ENCODE measurements at regions not wholly inside any gene's neighbourhood (a gene's known extent, or its start where the extent isn't known, plus 50 kb on each side); places are given as distances from the start of the nearest gene placed in this dataset.
A peak's percentile ranks its signal among the peaks of the same experiment; 100 is the strongest.
"Not testable (repeated sequence)": the region's sequence is repeated elsewhere in the genome, so short reads cannot be mapped to it uniquely, and the experiment has no call there.

DNA sequence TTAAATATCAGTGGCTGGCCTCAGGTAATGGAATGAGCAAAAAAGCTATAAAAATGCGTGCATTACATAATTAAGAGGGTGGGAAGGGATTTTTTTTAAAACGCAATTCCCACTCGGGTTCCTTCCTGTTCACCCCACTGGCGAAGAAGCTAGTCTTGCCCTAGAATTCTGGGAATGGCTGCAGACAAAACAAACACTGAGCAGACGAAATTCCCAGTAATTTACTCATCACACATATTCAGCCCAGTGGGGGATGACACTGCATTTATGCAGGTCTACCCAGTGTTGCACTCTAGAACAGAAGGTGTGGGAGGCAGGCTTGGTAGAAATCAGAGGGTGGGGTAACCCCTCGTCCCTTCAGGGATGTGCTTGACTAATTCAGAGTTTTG lies 2695.0 kb upstream of the DEFB115 start:
- no peak overlapping the region for H3K27ac ChIP-seq (ENCODE audit: low read depth in 1 of 2, low read length in 2 of 2)
- intact Hi-C loops (cut with DNase I): no loop called here
- DNase-seq (no peak), ATAC-seq (ENCODE audit: low FRiP score) (no peak)
- peaks cover 4% of the 10 kb centered on the region for H3K9me3 ChIP-seq (ENCODE audit: control insufficient read depth, low read length)
- H3K36me3 ChIP-seq (ENCODE audit: control insufficient read depth in 1 of 2, insufficient read depth in 2 of 2, low read length in 1 of 2): peaks cover 0 to 5% of the 10 kb centered on the region in 2 donors
- no peaks in the 10 kb centered on the region for H3K4me1 ChIP-seq (ENCODE audit: control insufficient read depth in 1 of 2, insufficient read depth in 2 of 2, low read length in 2 of 2)
- WGBS, 2 donors: 60 to 61% methylated on average over 6 of the region's 6 CpGs
- H3K4me3 ChIP-seq (ENCODE audit: low read length in 2 of 2): no peak overlapping the region
- H3K27me3 ChIP-seq (ENCODE audit: control insufficient read depth in 1 of 2, insufficient read depth in 2 of 2, low read length in 1 of 2): peaks cover 0 to 3% of the 10 kb centered on the region in 2 donors

DNA sequence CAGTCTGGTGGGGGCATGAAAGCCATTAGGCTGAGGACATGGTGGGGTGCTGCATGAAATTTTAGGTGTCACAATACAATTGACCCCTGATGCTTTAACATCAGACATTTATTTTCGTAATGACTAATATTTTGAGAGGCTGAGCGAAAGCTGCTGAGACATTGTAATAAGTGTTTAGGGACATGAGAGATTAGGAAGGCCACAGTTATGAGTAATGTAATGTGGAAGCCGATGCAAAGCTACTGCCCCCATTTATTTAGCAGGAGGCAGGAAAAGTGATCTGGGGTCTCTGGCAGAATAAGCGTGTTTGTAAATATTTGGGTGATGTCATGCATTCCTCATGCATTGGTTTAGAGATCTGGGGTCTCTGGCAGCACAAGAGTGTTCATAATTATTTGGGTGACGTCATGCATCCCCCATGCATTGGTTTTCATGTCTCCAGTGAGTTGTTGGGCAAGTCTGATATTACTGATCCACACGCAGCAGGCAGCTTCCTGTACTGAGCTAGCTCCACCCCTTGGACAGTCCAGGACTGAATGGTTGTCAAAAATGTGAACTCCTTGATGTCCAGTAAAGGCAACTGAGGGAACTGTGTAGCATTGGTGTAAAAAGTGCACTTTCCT lies 2694.5 kb upstream of the DEFB115 start:
- DNase-seq; H3K36me3 ChIP-seq (ENCODE audit: control insufficient read depth in 1 of 2, insufficient read depth in 2 of 2, low read length in 1 of 2); H3K4me3 ChIP-seq (ENCODE audit: low read length in 2 of 2); ATAC-seq (ENCODE audit: low FRiP score); H3K4me1 ChIP-seq (ENCODE audit: control insufficient read depth in 1 of 2, insufficient read depth in 2 of 2, low read length in 2 of 2); H3K27me3 ChIP-seq (ENCODE audit: control insufficient read depth in 1 of 2, insufficient read depth in 2 of 2, low read length in 1 of 2); intact Hi-C loops (cut with DNase I); H3K27ac ChIP-seq (ENCODE audit: low read depth in 1 of 2, low read length in 2 of 2); H3K9me3 ChIP-seq (ENCODE audit: control insufficient read depth, low read length): not testable (repeated sequence)
- 54 to 64% methylated on average over 6 of the region's 6 CpGs for WGBS, 2 donors

DNA sequence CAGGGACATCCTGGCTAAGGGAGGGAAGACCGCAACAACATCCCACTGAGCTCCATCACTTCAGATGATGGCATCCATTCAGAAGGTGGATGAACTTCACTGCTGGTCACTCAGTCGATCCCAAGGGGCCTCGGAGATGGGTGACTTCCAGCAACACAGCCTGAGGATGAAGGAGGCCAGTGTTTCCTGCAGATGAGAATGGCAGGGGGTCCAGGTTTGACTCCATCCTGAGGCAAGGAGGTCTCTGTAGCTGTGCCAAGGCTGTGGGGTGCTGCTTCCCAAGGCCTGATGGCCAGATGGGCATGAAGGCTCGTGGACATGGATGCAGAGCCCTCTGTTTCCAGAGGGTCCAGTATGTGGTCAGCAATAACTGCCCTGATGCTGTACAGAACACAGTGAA lies 2693.4 kb upstream of the DEFB115 start:
- H3K27me3 ChIP-seq (ENCODE audit: control insufficient read depth in 1 of 2, insufficient read depth in 2 of 2, low read length in 1 of 2); H3K9me3 ChIP-seq (ENCODE audit: control insufficient read depth, low read length); DNase-seq; H3K4me3 ChIP-seq (ENCODE audit: low read length in 2 of 2); H3K36me3 ChIP-seq (ENCODE audit: control insufficient read depth in 1 of 2, insufficient read depth in 2 of 2, low read length in 1 of 2); H3K4me1 ChIP-seq (ENCODE audit: control insufficient read depth in 1 of 2, insufficient read depth in 2 of 2, low read length in 2 of 2); H3K27ac ChIP-seq (ENCODE audit: low read depth in 1 of 2, low read length in 2 of 2); intact Hi-C loops (cut with DNase I): not testable (repeated sequence)
- peak; percentile 72 for ATAC-seq (ENCODE audit: low FRiP score)
- WGBS, 2 donors: 60 to 67% methylated on average over 4 of the region's 4 CpGs

DNA sequence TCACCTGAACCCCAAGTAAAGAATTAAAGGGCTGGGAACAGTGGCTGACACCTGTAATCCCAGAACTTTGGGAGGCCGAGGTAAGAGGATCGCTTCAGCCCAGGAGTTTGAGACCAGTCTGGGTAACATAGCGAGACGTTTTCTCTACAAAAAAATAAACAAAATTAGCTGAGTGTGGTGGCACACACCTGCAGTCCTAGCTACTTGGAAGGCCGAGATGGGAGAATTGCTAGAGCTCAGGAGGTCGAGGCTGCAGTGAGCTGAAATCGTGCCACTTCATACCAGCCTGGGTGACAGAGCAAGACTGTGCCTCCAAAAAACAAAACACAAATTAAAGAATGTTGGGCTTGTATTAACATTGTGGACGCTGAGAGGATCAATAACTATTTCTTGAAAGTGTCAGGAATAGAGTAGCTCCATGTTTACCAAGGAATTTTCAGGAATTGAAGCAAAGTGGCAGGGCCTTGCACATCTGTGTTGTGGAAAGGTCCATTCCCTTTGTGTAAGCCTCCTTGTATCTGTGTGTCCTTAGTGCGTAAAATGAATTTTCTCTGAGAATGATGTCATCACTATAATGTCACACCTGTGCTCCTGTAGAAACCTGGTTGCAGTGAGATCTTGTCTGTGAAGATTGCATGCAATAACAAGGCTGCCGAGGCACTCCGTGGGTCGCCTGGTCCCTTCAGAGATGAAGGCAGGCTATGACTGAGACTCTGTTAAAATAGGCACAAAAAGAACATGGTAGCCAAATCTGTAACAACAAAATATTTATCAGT lies 2692.6 kb upstream of the DEFB115 start:
- DNase-seq; H3K4me1 ChIP-seq (ENCODE audit: control insufficient read depth in 1 of 2, insufficient read depth in 2 of 2, low read length in 2 of 2); H3K36me3 ChIP-seq (ENCODE audit: control insufficient read depth in 1 of 2, insufficient read depth in 2 of 2, low read length in 1 of 2); H3K27ac ChIP-seq (ENCODE audit: low read depth in 1 of 2, low read length in 2 of 2); intact Hi-C loops (cut with DNase I); H3K9me3 ChIP-seq (ENCODE audit: control insufficient read depth, low read length); H3K27me3 ChIP-seq (ENCODE audit: control insufficient read depth in 1 of 2, insufficient read depth in 2 of 2, low read length in 1 of 2); H3K4me3 ChIP-seq (ENCODE audit: low read length in 2 of 2): not testable (repeated sequence)
- peak; percentile 78 for ATAC-seq (ENCODE audit: low FRiP score)
- WGBS, 2 donors: 59 to 60% methylated on average over 12 of the region's 12 CpGs

DNA sequence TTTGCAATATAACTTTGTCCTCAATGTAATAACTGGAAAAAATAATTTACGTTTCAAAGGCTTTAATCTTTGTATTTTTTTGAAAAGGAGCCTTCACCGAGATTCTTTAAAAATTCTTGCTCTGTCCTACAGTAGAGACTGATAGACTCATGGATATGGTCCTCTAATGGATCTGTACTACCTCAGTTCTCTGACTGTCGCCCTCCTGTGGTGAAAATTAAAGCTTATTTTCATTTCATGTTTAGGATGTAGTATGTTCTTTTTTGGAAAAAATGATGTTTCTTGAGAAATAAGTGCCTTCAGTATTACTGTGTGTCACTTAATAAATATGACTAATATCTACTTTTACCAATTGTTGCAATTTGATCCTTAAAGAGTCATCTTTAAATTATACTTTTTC lies 2681.5 kb upstream of the DEFB115 start:
- H3K9me3 ChIP-seq (ENCODE audit: control insufficient read depth, low read length); DNase-seq; H3K27me3 ChIP-seq (ENCODE audit: control insufficient read depth in 1 of 2, insufficient read depth in 2 of 2, low read length in 1 of 2); H3K4me1 ChIP-seq (ENCODE audit: control insufficient read depth in 1 of 2, insufficient read depth in 2 of 2, low read length in 2 of 2); H3K4me3 ChIP-seq (ENCODE audit: low read length in 2 of 2); H3K27ac ChIP-seq (ENCODE audit: low read depth in 1 of 2, low read length in 2 of 2); ATAC-seq (ENCODE audit: low FRiP score); intact Hi-C loops (cut with DNase I); H3K36me3 ChIP-seq (ENCODE audit: control insufficient read depth in 1 of 2, insufficient read depth in 2 of 2, low read length in 1 of 2): not testable (repeated sequence)
- WGBS, 2 donors: 55 to 56% methylated on average over 3 of the region's 3 CpGs

DNA sequence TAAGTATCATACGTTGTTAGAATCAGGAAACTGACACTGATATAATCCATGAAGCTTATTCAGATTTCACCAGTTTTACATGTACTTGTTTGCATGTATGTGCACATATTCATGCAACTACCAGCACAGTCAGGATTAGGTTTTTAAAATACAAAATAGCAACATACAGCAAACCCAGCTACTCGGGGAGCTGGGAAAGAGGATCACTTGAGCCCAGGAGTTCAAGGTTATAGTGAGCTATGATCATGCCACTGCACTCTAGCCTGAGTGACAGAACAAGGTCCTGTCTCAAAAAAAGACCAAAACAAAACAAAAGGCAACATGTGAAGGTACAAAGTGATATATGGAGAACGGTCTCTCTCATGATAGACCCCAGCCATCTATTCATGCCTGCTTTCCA lies 2665.8 kb upstream of the DEFB115 start:
- H3K4me3 ChIP-seq (ENCODE audit: low read length in 2 of 2); intact Hi-C loops (cut with DNase I); DNase-seq; H3K9me3 ChIP-seq (ENCODE audit: control insufficient read depth, low read length); H3K4me1 ChIP-seq (ENCODE audit: control insufficient read depth in 1 of 2, insufficient read depth in 2 of 2, low read length in 2 of 2); ATAC-seq (ENCODE audit: low FRiP score); H3K27ac ChIP-seq (ENCODE audit: low read depth in 1 of 2, low read length in 2 of 2); H3K36me3 ChIP-seq (ENCODE audit: control insufficient read depth in 1 of 2, insufficient read depth in 2 of 2, low read length in 1 of 2); H3K27me3 ChIP-seq (ENCODE audit: control insufficient read depth in 1 of 2, insufficient read depth in 2 of 2, low read length in 1 of 2): not testable (repeated sequence)
- WGBS, 2 donors: 78 to 84% methylated on average over 2 to 3 of the region's 3 CpGs

DNA sequence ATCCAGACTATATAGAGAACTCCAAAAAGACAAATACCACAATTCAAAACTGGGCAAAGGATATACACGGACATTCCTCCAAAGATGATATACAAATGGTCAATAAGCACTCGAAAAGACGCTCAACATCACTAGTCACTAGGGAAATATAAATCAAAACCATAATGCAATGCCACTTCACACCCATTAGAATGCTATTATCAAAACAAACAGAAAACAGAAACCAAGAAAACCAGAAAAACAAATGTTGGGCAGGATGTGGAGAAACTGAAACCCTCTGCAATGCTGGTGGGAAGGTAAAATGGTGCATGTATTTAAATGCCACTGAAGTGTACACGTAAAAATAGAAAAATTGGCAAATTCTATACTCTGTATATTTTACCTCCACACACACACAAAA lies 2664.1 kb upstream of the DEFB115 start:
- ATAC-seq (ENCODE audit: low FRiP score); DNase-seq; H3K27me3 ChIP-seq (ENCODE audit: control insufficient read depth in 1 of 2, insufficient read depth in 2 of 2, low read length in 1 of 2); H3K4me1 ChIP-seq (ENCODE audit: control insufficient read depth in 1 of 2, insufficient read depth in 2 of 2, low read length in 2 of 2); H3K9me3 ChIP-seq (ENCODE audit: control insufficient read depth, low read length); intact Hi-C loops (cut with DNase I); H3K36me3 ChIP-seq (ENCODE audit: control insufficient read depth in 1 of 2, insufficient read depth in 2 of 2, low read length in 1 of 2); H3K27ac ChIP-seq (ENCODE audit: low read depth in 1 of 2, low read length in 2 of 2); H3K4me3 ChIP-seq (ENCODE audit: low read length in 2 of 2): not testable (repeated sequence)
- 82 to 93% methylated on average over 4 of the region's 4 CpGs for WGBS, 2 donors

DNA sequence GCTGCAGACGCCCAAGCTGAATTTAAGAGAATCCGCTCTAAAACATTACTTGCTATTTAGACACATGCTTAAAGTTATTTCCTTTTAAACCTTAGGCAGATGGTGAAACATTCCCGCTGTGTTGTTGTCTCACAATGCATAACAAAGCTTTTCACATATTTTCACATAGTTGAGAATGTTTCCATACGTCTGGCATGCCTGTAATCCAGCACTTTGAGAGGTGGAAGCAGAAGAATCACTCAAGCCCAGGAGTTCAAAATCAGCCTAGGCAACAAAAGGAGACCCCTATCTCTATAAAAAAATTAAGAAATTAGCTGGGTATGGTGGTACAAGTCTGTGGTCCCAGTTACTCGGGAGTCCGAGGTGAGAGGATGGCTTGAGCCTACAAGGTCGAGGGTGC lies 2663.0 kb upstream of the DEFB115 start:
- ATAC-seq (ENCODE audit: low FRiP score); H3K9me3 ChIP-seq (ENCODE audit: control insufficient read depth, low read length); H3K36me3 ChIP-seq (ENCODE audit: control insufficient read depth in 1 of 2, insufficient read depth in 2 of 2, low read length in 1 of 2); H3K4me1 ChIP-seq (ENCODE audit: control insufficient read depth in 1 of 2, insufficient read depth in 2 of 2, low read length in 2 of 2); H3K4me3 ChIP-seq (ENCODE audit: low read length in 2 of 2); intact Hi-C loops (cut with DNase I); H3K27ac ChIP-seq (ENCODE audit: low read depth in 1 of 2, low read length in 2 of 2); DNase-seq; H3K27me3 ChIP-seq (ENCODE audit: control insufficient read depth in 1 of 2, insufficient read depth in 2 of 2, low read length in 1 of 2): not testable (repeated sequence)
- 60 to 86% methylated on average over 5 to 6 of the region's 7 CpGs for WGBS, 2 donors

DNA sequence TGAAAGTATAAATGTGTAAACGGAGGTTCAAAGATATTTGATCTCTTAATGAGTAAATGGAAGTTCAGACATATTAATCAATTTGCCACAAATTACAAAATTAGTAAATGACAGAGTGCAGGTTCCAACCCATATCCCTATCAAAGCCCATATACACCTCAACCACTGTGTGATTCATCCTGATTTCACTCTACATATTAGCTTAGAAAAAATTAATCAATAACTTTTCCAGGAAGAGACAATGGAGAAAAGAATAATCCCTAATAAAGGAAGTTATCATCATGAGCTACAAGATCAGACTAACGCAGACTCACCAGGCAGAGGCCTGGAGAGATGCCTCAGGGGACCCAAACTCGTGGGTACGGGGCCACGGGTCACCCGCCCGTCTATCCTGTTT lies 2655.5 kb upstream of the DEFB115 start:
- H3K4me3 ChIP-seq (ENCODE audit: low read length in 2 of 2): peak overlapping the region in 1 of 2 donors; percentile 12
- H3K9me3 ChIP-seq (ENCODE audit: control insufficient read depth, low read length); H3K27me3 ChIP-seq (ENCODE audit: control insufficient read depth in 1 of 2, insufficient read depth in 2 of 2, low read length in 1 of 2); H3K27ac ChIP-seq (ENCODE audit: low read depth in 1 of 2, low read length in 2 of 2); intact Hi-C loops (cut with DNase I); DNase-seq; ATAC-seq (ENCODE audit: low FRiP score); H3K4me1 ChIP-seq (ENCODE audit: control insufficient read depth in 1 of 2, insufficient read depth in 2 of 2, low read length in 2 of 2); H3K36me3 ChIP-seq (ENCODE audit: control insufficient read depth in 1 of 2, insufficient read depth in 2 of 2, low read length in 1 of 2): not testable (repeated sequence)
- WGBS, 2 donors: 6 to 8% methylated on average over 4 to 7 of the region's 7 CpGs

Measured in aorta (tissue), 5 donors.